ENCODE measurements at regions not wholly inside any gene's neighbourhood (a gene's known extent, or its start where the extent isn't known, plus 50 kb on each side); places are given as distances from the start of the nearest gene placed in this dataset.
"Not testable (repeated sequence)": the region's sequence is repeated elsewhere in the genome, so short reads cannot be mapped to it uniquely, and the experiment has no call there.

DNA sequence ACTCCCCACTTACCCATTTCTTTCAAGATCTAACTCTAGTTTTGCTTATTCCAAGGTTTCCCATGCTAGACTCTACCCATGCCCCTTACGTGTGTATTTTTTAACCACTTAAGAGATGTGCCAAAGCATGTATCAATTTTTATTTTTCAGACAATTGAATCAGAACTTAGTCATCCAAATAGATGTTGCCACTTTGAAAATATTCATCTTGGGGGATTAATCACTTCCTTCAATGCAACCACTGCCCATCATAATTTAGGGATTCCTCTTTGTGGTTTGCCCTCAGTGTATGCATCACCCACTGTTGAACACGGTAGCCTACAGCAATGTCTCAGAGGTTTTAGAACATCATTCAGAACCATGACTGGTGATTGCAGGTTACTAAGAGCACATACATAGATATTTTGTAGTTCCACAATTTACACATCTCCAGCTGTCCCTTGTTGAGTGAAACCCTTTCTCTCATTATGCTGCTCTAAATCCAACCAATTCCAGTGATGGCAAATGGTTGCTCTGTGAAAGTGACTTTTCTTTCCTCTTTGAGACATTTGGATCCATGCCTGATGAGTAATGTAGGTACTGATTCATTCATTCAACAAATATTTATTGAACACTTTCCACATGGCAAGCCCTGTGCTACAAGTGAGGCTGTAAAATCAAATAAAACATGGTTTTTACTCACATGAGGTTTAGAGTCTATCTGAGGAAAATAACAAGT lies 60.6 kb upstream of the SERP2 start:
- in situ Hi-C loops (cut with MboI; ENCODE audit: low sequenced_read_pairs) = no loop called here

DNA sequence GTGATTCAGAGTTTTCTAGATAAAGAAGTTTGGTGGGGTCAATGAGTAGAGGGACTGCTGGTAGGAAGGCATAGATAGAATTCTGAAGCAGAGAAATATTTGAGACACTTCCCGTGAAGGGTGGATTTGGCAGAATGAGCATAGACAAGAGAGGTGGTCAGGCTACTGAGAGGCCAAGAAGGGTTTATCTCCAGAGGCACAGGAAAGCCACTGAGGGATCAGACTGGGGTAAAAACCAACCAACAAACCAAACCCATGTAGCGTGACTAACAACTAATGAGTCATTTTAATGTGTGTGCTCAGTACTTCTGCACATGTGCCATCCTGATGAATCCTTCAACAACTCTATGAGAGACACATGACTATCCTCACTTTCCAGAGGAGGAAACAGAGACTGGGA lies 60.0 kb upstream of the SERP2 start:
- in situ Hi-C loops (cut with MboI; ENCODE audit: low sequenced_read_pairs) = no loop called here

DNA sequence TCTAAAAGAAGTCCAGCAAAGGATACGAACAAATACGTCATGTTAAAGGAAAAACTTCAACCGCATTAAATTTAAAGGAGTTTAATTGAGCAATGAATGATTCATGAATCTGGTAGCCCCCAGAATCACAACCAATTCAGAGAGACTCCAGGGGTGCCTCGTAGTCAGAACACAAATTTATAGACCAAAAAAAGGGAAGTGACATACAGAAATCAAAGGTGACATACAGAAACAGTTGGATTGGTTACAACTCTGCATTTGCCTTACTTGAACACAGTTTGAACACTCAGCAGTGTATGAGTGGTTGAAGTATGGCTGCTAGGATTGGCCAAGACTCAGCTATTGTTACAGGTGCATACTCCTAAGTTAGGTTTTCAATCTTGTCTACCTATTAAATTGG lies 59.5 kb upstream of the SERP2 start:
- in situ Hi-C loops (cut with MboI; ENCODE audit: low sequenced_read_pairs) = not testable (repeated sequence)

DNA sequence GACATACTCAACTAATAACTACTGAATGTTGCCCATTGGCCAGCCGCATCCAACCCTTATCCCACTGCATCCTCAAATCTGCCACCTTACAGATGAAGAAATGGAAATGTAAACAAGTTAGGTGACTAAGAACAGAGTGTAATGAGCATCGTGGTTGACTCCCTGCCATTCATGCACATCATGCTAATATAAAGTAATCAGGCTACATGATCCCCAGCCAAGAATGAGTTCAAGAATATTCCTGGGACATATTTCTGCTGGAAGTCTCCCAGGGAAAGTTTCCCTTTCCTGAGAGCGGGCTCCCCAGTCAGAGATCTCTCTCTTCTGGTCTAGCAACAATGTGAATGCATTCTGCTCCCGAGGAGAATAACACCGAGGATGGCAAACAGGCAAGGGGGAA lies 55.9 kb upstream of the SERP2 start:
- in situ Hi-C loops (cut with MboI; ENCODE audit: low sequenced_read_pairs) = no loop called here

DNA sequence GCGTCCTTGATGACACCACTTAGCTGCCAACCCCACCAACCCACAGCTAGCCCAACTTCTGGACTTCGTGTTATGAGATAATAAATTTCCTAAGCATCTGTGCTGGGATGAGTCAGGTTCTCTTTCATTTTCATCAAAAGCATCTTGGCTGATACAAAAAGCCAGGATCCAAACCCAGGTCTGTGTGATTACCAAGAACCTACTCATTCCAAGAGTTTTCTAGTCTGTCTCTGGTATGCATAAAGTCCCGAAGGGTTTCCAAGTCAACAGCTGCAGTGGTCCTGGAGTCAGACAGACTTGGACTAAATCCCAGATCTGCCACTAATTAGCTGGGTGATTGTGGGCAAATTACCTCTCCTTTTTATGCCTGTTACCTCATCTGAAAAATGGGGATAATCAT lies 55.5 kb upstream of the SERP2 start:
- in situ Hi-C loops (cut with MboI; ENCODE audit: low sequenced_read_pairs) = no loop called here

DNA sequence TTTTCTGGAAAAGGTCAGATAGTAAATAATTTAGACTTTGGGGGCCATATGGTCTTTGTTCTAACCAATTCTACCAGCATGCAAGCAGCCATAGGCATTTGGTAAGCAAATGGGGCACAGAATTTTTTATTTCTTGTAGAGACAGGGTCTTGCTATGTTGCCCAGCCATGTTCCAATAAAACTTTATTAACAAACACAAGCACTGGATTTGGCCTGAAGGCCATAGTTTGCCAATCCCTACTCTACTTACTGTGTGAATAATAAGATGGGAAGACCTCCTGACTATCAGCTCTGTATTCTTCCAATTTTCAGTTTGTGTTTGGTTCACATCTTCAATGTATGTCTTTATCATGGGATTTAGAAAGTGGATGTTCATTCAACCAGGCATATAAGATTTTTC lies 53.0 kb upstream of the SERP2 start:
- in situ Hi-C loops (cut with MboI; ENCODE audit: low sequenced_read_pairs) = no loop called here

DNA sequence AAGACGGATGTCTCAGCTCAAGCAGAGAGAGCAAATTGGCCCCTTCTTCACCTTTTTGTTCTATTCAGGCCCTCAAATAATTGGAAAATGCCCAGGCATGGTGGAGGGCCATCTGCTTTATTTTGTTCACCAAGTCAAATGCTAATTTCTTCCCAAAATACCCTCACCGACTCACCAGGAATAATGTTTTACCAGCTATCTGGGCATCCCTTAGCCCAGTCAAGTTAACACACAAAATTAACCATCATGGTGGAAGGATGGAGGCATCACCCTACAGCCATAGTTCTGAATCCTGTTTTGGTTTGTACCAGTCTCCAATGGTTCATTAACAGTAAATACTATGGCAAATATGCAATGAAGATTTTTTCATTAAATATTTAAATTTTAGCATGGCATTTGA lies 51.7 kb upstream of the SERP2 start:
- in situ Hi-C loops (cut with MboI; ENCODE audit: low sequenced_read_pairs) = no loop called here

DNA sequence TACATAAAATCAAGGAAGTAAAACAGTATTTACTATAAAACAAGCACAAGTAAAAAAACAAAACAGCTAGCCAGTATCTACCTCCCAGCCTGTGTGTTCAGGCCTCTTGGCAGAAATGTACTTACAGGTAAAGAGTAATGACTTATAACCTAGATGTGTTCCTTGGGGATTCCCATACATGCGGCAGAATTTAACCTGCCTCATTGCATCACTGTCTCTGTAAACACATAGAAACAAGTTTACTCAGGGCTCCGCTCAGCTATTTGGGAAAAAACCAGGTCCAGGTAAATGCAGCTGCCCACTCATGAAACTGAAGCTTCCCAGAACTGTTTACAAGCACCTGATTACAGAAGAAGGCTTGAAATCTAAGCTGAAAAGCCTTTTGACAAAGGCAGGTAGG lies 50.7 kb upstream of the SERP2 start:
- in situ Hi-C loops (cut with MboI; ENCODE audit: low sequenced_read_pairs) = no loop called here

DNA sequence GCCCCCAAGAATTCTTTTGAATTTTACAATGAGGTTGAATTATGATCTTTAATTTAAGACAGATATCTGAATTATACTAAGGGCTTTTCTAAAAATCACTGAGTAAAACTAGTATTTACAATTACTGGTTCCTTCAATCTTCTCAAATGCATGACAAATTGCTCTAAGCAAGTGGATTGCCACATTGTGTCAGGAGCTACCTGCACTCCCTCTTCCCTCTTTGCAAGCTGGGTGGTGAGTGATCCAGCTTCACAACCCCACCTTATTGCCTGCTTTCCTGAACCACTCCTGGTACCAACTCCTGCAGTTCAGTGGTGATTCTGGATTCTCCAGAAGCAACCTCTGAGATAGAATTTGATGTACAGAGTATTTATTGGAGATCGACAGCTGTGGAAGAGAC lies 49.9 kb upstream of the SERP2 start:
- in situ Hi-C loops (cut with MboI; ENCODE audit: low sequenced_read_pairs) = no loop called here
